ENCODE measurements at regions not wholly inside any gene's neighbourhood (a gene's known extent, or its start where the extent isn't known, plus 50 kb on each side); places are given as distances from the start of the nearest gene placed in this dataset.

DNA sequence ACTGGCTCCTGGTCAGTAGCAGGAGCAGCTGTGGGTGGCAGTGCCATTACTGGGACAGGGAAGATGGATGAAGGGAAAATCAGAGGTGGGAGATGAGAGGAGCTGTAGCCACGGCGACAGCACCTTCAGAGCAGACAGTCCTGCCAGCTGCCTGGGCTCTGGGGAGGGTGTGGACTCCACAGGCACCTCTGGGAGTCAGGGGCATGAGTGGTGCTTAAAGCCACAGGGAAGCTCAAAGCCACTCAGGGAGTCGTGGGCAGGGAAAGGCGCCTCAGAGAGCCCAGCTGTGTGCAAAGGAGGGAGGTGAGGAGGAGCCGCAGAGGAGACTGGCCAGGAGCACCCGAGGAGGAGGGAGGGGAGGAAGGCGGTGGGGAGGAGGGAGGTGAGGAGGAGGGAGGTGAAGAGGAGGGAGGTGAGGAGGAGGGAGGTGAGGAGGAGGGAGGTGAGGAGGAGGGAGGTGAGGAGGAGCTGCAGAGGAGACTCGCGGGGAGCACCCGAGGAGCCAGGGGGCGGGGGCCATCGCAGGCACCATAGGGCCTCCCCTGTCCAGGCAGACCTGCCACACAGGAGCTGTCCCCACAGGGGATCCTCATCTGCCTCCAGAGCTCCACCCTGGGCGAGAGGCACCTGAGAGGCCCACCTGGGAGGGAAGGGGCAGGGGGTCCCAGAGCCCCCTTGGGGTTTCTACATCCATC is 977.6 kb downstream of the BRD1 start (continued):
- TF ChIP-seq, protein P1, sequence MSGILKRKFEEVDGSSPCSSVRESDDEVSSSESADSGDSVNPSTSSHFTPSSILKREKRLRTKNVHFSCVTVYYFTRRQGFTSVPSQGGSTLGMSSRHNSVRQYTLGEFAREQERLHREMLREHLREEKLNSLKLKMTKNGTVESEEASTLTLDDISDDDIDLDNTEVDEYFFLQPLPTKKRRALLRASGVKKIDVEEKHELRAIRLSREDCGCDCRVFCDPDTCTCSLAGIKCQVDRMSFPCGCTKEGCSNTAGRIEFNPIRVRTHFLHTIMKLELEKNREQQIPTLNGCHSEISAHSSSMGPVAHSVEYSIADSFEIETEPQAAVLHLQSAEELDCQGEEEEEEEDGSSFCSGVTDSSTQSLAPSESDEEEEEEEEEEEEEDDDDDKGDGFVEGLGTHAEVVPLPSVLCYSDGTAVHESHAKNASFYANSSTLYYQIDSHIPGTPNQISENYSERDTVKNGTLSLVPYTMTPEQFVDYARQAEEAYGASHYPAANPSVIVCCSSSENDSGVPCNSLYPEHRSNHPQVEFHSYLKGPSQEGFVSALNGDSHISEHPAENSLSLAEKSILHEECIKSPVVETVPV (CRISPR knock-in tag; IDR thresholded peaks at IDR 0.05) = no peak
- TF ChIP-seq ESRRG (CRISPR knock-in tag; IDR thresholded peaks at IDR 0.05) (no peak), PPARA (CRISPR knock-in tag; IDR thresholded peaks at IDR 0.05; ENCODE audit: borderline replicate concordance) (no peak), TCF4 (CRISPR knock-in tag; IDR thresholded peaks at IDR 0.05; ENCODE audit: borderline replicate concordance) (no peak), ARNTL (CRISPR knock-in tag; IDR thresholded peaks at IDR 0.05; ENCODE audit: borderline replicate concordance, low read depth) (no peak), ISL1 (CRISPR knock-in tag; IDR thresholded peaks at IDR 0.05) (no peak)

DNA sequence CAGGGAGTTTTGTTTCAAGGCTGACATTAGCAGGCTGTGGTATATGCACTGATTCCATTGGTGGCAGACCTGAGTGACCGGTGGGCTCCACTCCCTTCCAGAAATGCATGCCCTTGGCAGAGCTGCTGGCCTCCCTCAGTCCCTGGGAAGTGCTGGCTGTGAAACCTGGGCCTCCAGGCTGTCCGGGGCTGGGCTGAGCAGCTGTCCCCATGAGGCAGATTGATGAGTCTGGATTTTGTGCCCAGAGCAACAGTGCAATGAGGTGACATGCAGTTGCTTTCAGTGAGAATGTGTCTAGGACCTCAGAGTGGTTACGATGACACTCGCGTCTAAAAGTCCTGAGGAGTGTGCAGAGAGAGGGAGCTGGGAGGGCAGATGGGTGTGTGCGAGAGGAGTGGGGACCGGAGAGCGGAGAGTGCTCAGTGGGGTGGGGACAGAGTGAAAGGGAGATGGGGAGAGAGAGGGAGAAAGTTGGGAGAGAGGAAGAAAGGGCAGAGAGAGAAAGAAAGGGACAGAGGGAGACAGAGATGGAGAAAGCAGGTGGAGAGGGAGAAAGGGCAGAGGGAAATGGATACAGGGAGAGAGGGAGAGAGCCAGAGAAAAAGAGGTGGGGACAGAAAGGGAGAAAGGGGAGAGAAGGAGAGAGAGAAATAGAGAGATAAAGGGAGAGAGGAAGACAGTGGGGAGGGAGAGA is 978.3 kb downstream of the BRD1 start:
- ATAC-seq = no peak
- TF ChIP-seq, protein P1 (CRISPR knock-in tag; IDR thresholded peaks at IDR 0.05) = no peak
- TF ChIP-seq OSR1 (CRISPR knock-in tag; IDR thresholded peaks at IDR 0.05) (no peak), BACH2 (CRISPR knock-in tag; IDR thresholded peaks at IDR 0.05; ENCODE audit: borderline replicate concordance) (no peak)

DNA sequence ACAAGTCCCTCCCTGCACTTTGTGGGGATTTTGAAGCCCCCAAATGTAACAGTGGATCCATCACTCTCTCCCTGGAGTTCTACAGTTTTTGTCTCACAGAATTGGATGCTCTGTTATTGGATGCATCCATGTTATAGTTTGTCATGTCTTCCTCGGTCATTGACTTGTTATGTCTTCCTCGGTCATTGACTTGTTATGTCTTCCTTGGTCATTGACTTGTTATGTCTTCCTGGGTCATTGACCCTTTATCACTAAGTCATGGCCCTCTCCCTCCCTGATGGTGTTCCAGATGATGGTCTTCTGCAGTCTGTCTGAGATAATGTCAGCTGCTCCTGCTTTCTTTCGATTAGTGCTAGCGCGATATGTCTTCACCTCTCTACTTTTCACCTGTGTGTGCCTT is 981.5 kb downstream of the BRD1 start:
- TF ChIP-seq BACH2 (CRISPR knock-in tag; IDR thresholded peaks at IDR 0.05; ENCODE audit: borderline replicate concordance) (no peak), ZNF565 (CRISPR knock-in tag; conservative IDR thresholded peaks at IDR 0.05; ENCODE audit: low read depth) (no peak), ZFP3 (CRISPR knock-in tag; IDR thresholded peaks at IDR 0.05) (no peak), TCF4 (CRISPR knock-in tag; IDR thresholded peaks at IDR 0.05; ENCODE audit: borderline replicate concordance) (no peak), ZNF8 (CRISPR knock-in tag; IDR thresholded peaks at IDR 0.05) (no peak)
- TF ChIP-seq, protein P2, sequence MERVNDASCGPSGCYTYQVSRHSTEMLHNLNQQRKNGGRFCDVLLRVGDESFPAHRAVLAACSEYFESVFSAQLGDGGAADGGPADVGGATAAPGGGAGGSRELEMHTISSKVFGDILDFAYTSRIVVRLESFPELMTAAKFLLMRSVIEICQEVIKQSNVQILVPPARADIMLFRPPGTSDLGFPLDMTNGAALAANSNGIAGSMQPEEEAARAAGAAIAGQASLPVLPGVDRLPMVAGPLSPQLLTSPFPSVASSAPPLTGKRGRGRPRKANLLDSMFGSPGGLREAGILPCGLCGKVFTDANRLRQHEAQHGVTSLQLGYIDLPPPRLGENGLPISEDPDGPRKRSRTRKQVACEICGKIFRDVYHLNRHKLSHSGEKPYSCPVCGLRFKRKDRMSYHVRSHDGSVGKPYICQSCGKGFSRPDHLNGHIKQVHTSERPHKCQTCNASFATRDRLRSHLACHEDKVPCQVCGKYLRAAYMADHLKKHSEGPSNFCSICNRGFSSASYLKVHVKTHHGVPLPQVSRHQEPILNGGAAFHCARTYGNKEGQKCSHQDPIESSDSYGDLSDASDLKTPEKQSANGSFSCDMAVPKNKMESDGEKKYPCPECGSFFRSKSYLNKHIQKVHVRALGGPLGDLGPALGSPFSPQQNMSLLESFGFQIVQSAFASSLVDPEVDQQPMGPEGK (CRISPR knock-in tag; IDR thresholded peaks at IDR 0.05; ENCODE audit: borderline replicate concordance) = no peak

DNA sequence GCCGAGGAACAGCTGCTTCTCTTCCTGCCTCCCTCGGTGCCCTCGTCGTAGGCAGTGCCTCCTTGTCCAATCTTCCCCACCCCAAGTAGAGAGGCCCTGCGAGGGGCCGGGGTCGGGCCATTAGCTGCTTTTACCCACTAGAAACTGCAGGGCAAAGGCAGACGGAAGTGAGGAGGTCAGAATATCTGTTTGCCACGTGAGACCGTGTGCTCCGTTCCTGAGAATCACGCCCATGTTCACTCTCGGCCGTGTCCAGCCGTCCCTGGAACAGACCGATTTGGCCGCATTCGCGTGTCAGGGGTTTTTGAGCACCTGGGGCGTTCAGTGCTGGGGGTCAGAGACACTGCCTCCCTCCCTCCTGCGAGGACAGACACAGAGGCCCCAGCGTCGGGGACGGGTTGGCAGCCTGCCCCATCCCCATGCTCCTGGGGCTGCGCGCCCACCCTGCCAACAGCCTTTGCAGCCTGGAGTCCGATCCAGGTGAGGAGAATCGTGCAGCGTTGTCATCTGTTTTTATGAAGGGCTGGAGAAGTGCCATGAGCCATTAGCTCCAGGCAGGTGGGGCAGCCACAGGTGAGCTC is 982.2 kb downstream of the BRD1 start:
- TF ChIP-seq, protein P3, sequence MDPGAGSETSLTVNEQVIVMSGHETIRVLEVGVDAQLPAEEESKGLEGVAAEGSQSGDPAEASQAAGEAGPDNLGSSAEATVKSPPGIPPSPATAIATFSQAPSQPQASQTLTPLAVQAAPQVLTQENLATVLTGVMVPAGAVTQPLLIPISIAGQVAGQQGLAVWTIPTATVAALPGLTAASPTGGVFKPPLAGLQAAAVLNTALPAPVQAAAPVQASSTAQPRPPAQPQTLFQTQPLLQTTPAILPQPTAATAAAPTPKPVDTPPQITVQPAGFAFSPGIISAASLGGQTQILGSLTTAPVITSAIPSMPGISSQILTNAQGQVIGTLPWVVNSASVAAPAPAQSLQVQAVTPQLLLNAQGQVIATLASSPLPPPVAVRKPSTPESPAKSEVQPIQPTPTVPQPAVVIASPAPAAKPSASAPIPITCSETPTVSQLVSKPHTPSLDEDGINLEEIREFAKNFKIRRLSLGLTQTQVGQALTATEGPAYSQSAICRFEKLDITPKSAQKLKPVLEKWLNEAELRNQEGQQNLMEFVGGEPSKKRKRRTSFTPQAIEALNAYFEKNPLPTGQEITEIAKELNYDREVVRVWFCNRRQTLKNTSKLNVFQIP (CRISPR knock-in tag; IDR thresholded peaks at IDR 0.05; ENCODE audit: borderline replicate concordance, low read depth) = no peak
- TF ChIP-seq CSDC2 (CRISPR knock-in tag; IDR thresholded peaks at IDR 0.05) (no peak), ESRRG (CRISPR knock-in tag; IDR thresholded peaks at IDR 0.05) (no peak), GLIS3 (CRISPR knock-in tag; IDR thresholded peaks at IDR 0.05) (no peak), ZNF8 (CRISPR knock-in tag; IDR thresholded peaks at IDR 0.05) (no peak), ZFP30 (CRISPR knock-in tag; IDR thresholded peaks at IDR 0.05) (no peak), ARNTL (CRISPR knock-in tag; IDR thresholded peaks at IDR 0.05; ENCODE audit: borderline replicate concordance, low read depth) (no peak), TCF4 (CRISPR knock-in tag; IDR thresholded peaks at IDR 0.05; ENCODE audit: borderline replicate concordance) (no peak), OSR1 (CRISPR knock-in tag; IDR thresholded peaks at IDR 0.05) (no peak), SNAI2 (CRISPR knock-in tag; IDR thresholded peaks at IDR 0.05) (no peak)
- TF ChIP-seq, protein P4, sequence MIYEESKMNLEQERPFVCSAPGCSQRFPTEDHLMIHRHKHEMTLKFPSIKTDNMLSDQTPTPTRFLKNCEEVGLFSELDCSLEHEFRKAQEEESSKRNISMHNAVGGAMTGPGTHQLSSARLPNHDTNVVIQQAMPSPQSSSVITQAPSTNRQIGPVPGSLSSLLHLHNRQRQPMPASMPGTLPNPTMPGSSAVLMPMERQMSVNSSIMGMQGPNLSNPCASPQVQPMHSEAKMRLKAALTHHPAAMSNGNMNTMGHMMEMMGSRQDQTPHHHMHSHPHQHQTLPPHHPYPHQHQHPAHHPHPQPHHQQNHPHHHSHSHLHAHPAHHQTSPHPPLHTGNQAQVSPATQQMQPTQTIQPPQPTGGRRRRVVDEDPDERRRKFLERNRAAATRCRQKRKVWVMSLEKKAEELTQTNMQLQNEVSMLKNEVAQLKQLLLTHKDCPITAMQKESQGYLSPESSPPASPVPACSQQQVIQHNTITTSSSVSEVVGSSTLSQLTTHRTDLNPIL (CRISPR knock-in tag; IDR thresholded peaks at IDR 0.05; ENCODE audit: low read depth) = no peak
- TF ChIP-seq, protein P5, sequence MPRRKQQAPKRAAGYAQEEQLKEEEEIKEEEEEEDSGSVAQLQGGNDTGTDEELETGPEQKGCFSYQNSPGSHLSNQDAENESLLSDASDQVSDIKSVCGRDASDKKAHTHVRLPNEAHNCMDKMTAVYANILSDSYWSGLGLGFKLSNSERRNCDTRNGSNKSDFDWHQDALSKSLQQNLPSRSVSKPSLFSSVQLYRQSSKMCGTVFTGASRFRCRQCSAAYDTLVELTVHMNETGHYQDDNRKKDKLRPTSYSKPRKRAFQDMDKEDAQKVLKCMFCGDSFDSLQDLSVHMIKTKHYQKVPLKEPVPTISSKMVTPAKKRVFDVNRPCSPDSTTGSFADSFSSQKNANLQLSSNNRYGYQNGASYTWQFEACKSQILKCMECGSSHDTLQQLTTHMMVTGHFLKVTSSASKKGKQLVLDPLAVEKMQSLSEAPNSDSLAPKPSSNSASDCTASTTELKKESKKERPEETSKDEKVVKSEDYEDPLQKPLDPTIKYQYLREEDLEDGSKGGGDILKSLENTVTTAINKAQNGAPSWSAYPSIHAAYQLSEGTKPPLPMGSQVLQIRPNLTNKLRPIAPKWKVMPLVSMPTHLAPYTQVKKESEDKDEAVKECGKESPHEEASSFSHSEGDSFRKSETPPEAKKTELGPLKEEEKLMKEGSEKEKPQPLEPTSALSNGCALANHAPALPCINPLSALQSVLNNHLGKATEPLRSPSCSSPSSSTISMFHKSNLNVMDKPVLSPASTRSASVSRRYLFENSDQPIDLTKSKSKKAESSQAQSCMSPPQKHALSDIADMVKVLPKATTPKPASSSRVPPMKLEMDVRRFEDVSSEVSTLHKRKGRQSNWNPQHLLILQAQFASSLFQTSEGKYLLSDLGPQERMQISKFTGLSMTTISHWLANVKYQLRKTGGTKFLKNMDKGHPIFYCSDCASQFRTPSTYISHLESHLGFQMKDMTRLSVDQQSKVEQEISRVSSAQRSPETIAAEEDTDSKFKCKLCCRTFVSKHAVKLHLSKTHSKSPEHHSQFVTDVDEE (CRISPR knock-in tag; IDR thresholded peaks at IDR 0.05) = no peak
- ATAC-seq = no peak

More for the DNA sequence above, 981.5 kb downstream of the BRD1 start:
- ATAC-seq = no peak

Data from SK-N-SH treated with all-trans-retinoic acid at 6 μM for 48 hours (cell line).